GM12878 (cell line): ENCODE measurements at regions not wholly inside any gene's neighbourhood (a gene's known extent, or its start where the extent isn't known, plus 50 kb on each side); places are given as distances from the start of the nearest gene placed in this dataset.

Experiments
- ATAC-seq: fragments of 200-7000 bp; cut with Tn5 transposase; 3 replicates; pipeline ENCODE4 v1.9.1; 2020; ENCODE audit warnings: mild to moderate bottlenecking, moderate library complexity
- BruUV-seq: library from RNA; stranded (reverse); fragments of 400-500 nt; replicated peaks from 2 replicates; lab custom pipeline; 2021; lab: Mats Ljungman, UMichigan
- CTCF ChIA-PET: fragments of 300-600 bp; sonication (Branson Sonifier 250); formaldehyde crosslinking; extraction: SDS; loops from one replicate; lab custom pipeline; 2021; ENCODE audit warnings: inconsistent platforms; lab: Yijun Ruan, JAX
- POLR2A ChIA-PET: fragments of 350-600 bp; formaldehyde crosslinking; extraction: SDS; loops from one replicate; lab custom pipeline; 2021; ENCODE audit warnings: inconsistent platforms; lab: Charles Lee
- RAD21 ChIA-PET: fragments of 300-600 bp; sonication (Branson Sonifier 250); formaldehyde crosslinking; loops from one replicate; lab custom pipeline; 2023; ENCODE audit warnings: antibody characterized with exemption; ENCODE audit not compliant: unreplicated experiment; lab: Charles Lee
- SMC1A ChIA-PET: fragments of 300-600 bp; sonication (Branson Sonifier 250); formaldehyde crosslinking; loops from one replicate; lab custom pipeline; 2023; ENCODE audit not compliant: unreplicated experiment, uncharacterized antibody; lab: Charles Lee
- DNase-seq: peaks from one replicate; pipeline ENCODE4 v3.0.0-alpha.2; 2011; ENCODE audit warnings: low read depth, low spot score
- FAIRE-seq: peaks from 3 replicates; lab custom pipeline; 2011; peaks lifted over from hg19 to GRCh38; lab: Jason Lieb, UNC
- H2AFZ ChIP-seq: 2 replicates; pipeline ENCODE4 v1.6.0; 2011; ENCODE audit warnings: low read depth, low read length, control low read depth; ENCODE audit not compliant: control insufficient read depth
- H3K27ac ChIP-seq: 2 replicates; pipeline ENCODE4 v1.5.1; 2011; ENCODE audit warnings: control low read depth; ENCODE audit not compliant: control insufficient read depth, insufficient read depth
- H3K27me3 ChIP-seq, 2 experiments: replicated peaks in 1 of 2; 2 replicates each; pipeline versions ENCODE4 v1.6.0 to v1.6.1; 2011; ENCODE audit warnings: low read length in 1 of 2; ENCODE audit not compliant: control insufficient read depth in 2 of 2, insufficient read depth in 2 of 2
- H3K36me3 ChIP-seq, 2 experiments: 2 replicates each; pipeline ENCODE4 v1.5.1; 2011; ENCODE audit warnings: low read length in 1 of 2; ENCODE audit not compliant: control insufficient read depth in 2 of 2, insufficient read depth in 2 of 2
- H3K4me1 ChIP-seq: 2 replicates; pipeline ENCODE4 v1.6.1; 2011; ENCODE audit warnings: mild to moderate bottlenecking, low read length, moderate library complexity, mixed read lengths; ENCODE audit not compliant: control insufficient read depth, insufficient read depth
- H3K4me2 ChIP-seq: 2 replicates; pipeline ENCODE4 v1.6.0; 2011; ENCODE audit warnings: control low read depth; ENCODE audit not compliant: control insufficient read depth, insufficient read depth
- H3K4me3 ChIP-seq: fragments of 200-600 bp; sonication (generic); 2 replicates; pipeline ENCODE4 v1.5.1; 2016
- H3K79me2 ChIP-seq: 2 replicates; pipeline ENCODE4 v1.6.0; 2011; ENCODE audit warnings: low read length; ENCODE audit not compliant: control insufficient read depth, insufficient read depth
- H3K9ac ChIP-seq: 2 replicates; pipeline ENCODE4 v1.8.0; 2011; ENCODE audit warnings: low read length, control low read depth, mixed read lengths; ENCODE audit not compliant: control insufficient read depth, insufficient read depth
- H3K9me3 ChIP-seq: replicated peaks from 3 replicates; pipeline ENCODE4 v1.5.1; 2011; ENCODE audit warnings: mild to moderate bottlenecking, low read length; ENCODE audit not compliant: control insufficient read depth, insufficient read depth
- H4K20me1 ChIP-seq: 2 replicates; pipeline ENCODE4 v1.6.0; 2011; ENCODE audit not compliant: control insufficient read depth, insufficient read depth
- BRCA1 ChIP-seq: IDR thresholded peaks from 2 replicates; pipeline ENCODE4 v1.6.1; 2011; ENCODE audit warnings: low read depth, low read length, improper control_type of control experiment
- CREB1 ChIP-seq: IDR thresholded peaks from 2 replicates; pipeline ENCODE4 v1.6.1; 2012; ENCODE audit warnings: low read depth, mild to moderate bottlenecking, inconsistent platforms
- EGR1 ChIP-seq, 2 experiments: IDR thresholded peaks; 1 replicate in 1 of 2; 2 replicates in 1 of 2; pipeline ENCODE4 v1.6.1; 2011 to 2012; ENCODE audit warnings: low read depth in 2 of 2, low read length in 2 of 2, borderline replicate concordance in 1 of 2, mild to moderate bottlenecking in 1 of 2, moderate library complexity in 1 of 2
- HDAC2 ChIP-seq: fragments of 200-600 bp; sonication (generic); IDR thresholded peaks from 2 replicates; pipeline ENCODE4 v1.6.1; 2017
- HDGF ChIP-seq: fragments of 450-650 bp; IDR thresholded peaks from 2 replicates; pipeline ENCODE4 v1.6.1; 2016; ENCODE audit warnings: antibody characterized with exemption
- MEF2B ChIP-seq: fragments of 450-650 bp; IDR thresholded peaks from 2 replicates; pipeline ENCODE4 v1.6.1; 2018; ENCODE audit warnings: mild to moderate bottlenecking, moderate library complexity; ENCODE audit not compliant: partially characterized antibody, poor library complexity, severe bottlenecking
- RELA ChIP-seq: fragments of 450-650 bp; IDR thresholded peaks from 2 replicates; pipeline ENCODE4 v1.8.0; 2014; ENCODE audit warnings: borderline replicate concordance; ENCODE audit not compliant: partially characterized antibody
- RELB ChIP-seq: fragments of 450-650 bp; IDR thresholded peaks from 2 replicates; pipeline ENCODE4 v1.6.1; 2017; ENCODE audit warnings: low read depth, mild to moderate bottlenecking, moderate library complexity
- RFX5 ChIP-seq: IDR thresholded peaks from 2 replicates; pipeline ENCODE4 v1.6.1; 2011; ENCODE audit warnings: low read depth, low read length, improper control_type of control experiment
- SREBF1 ChIP-seq: IDR thresholded peaks from 2 replicates; pipeline ENCODE4 v1.6.1; 2012; ENCODE audit warnings: mild to moderate bottlenecking, low read length
- STAT3 ChIP-seq: IDR thresholded peaks from 2 replicates; pipeline ENCODE4 v1.6.1; 2011; ENCODE audit warnings: low read depth, low read length, improper control_type of control experiment
- TARDBP ChIP-seq: IDR thresholded peaks from 2 replicates; pipeline ENCODE4 v1.6.1; 2016; ENCODE audit warnings: borderline replicate concordance
- TCF12 ChIP-seq: IDR thresholded peaks from 2 replicates; pipeline ENCODE4 v1.6.1; 2011; ENCODE audit warnings: low read depth, mild to moderate bottlenecking, low read length
- USF2 ChIP-seq: IDR thresholded peaks from 2 replicates; pipeline ENCODE4 v1.6.1; 2011; ENCODE audit warnings: low read depth, low read length, improper control_type of control experiment, borderline replicate concordance
- ZZZ3 ChIP-seq: IDR thresholded peaks from 2 replicates; pipeline ENCODE4 v1.6.1; 2011; ENCODE audit warnings: low read depth; ENCODE audit not compliant: control insufficient read depth, insufficient read length
- WGBS: methylation state at CpG from one replicate; pipeline ENCODE4 v1.1.6; 2016; ENCODE audit warnings: low lambda C conversion rate; ENCODE audit not compliant: insufficient replicate concordance, insufficient coverage; ENCODE audit errors: missing lambda C conversion rate; 5-methylcytosine and 5-hydroxymethylcytosine counted together
- in situ Hi-C: fragments of 300-500 bp; cut with MboI; formaldehyde crosslinking; loops from 9 replicates; pipeline ENCODE4 v1.14.3; 2018; ENCODE audit warnings: mixed read lengths
- intact Hi-C: fragments of 100-400 bp; cut with micrococcal nuclease; formaldehyde crosslinking; loops from one replicate; pipeline ENCODE4 v1.14.2; 2022; ENCODE audit not compliant: unreplicated experiment
- TF ChIP-seq, protein P1 (sequence below): fragments of 450-650 bp; IDR thresholded peaks from 2 replicates; pipeline ENCODE4 v1.6.1; 2017; ENCODE audit warnings: mild to moderate bottlenecking

DNA sequence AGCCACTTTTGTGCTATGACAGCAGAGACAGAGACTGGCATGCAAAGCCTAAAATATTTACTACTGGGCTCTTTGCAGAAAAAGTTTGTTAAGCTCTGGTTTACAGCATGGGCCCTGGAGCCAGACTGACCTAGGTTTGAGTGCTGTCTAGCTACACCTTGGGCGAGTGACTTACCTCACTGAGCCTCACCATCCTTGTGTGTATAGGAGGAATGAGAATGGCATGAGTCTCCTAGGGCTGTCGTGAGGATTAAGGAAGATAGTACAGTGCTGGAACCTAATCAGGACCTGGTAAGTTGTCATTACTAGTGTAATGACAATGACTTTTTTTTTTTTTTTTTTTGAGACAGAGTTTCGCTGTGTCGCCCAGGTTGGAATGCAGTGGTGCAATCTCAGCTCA lies 65.2 kb downstream of the MSX2 start (continued):
- no peak for TF ChIP-seq TCF12
- TF ChIP-seq EGR1 (IDR thresholded peaks at IDR 0.05; ENCODE audit: borderline replicate concordance in 1 of 2, low read depth in 2 of 2, low read length in 2 of 2): no peak
- TF ChIP-seq, all 136 proteins: peak for 0

GRCh38 chr5:174785120-174785680 lies 60.8 kb downstream of the MSX2 start:
- WGBS: 34% methylated on average over 5 of the region's 5 CpGs
- BruUV-seq: no TSS peak
- H3K27me3 ChIP-seq: no peaks in the 10 kb centered on the region
- H3K9ac ChIP-seq: no peak overlapping the region
- H3K27ac ChIP-seq: no peak overlapping the region
- intact Hi-C loops: no loop called here
- no peaks in the 10 kb centered on the region for H3K9me3 ChIP-seq
- no peak overlapping the region for H3K4me3 ChIP-seq
- CTCF ChIA-PET: no interaction called here
- DNase-seq (no peak), ATAC-seq (no peak), FAIRE-seq (no peak)
- SMC1A ChIA-PET: no interaction called here
- H3K36me3 ChIP-seq: no peaks in the 10 kb centered on the region
- H3K79me2 ChIP-seq: no peaks in the 10 kb centered on the region
- POLR2A ChIA-PET: interaction anchor here (0.6 kb wide), 1 partner anchor 8 kb away, joined by 3 read pairs; no protein-coding TSS in a partner anchor
- in situ Hi-C loops: no loop called here
- no peak overlapping the region for H3K4me2 ChIP-seq
- H3K4me1 ChIP-seq: no peaks in the 10 kb centered on the region
- RAD21 ChIA-PET: no interaction called here
- no peaks in the 10 kb centered on the region for H4K20me1 ChIP-seq
- no peak overlapping the region for H2AFZ ChIP-seq
- TF ChIP-seq USF2: no peak
- TF ChIP-seq TARDBP: no peak
- TF ChIP-seq MEF2B: no peak
- TF ChIP-seq CREB1: no peak
- TF ChIP-seq SREBF1: no peak
- TF ChIP-seq, protein P1, sequence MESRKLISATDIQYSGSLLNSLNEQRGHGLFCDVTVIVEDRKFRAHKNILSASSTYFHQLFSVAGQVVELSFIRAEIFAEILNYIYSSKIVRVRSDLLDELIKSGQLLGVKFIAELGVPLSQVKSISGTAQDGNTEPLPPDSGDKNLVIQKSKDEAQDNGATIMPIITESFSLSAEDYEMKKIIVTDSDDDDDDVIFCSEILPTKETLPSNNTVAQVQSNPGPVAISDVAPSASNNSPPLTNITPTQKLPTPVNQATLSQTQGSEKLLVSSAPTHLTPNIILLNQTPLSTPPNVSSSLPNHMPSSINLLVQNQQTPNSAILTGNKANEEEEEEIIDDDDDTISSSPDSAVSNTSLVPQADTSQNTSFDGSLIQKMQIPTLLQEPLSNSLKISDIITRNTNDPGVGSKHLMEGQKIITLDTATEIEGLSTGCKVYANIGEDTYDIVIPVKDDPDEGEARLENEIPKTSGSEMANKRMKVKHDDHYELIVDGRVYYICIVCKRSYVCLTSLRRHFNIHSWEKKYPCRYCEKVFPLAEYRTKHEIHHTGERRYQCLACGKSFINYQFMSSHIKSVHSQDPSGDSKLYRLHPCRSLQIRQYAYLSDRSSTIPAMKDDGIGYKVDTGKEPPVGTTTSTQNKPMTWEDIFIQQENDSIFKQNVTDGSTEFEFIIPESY: no peak
- no peak for TF ChIP-seq STAT3
- TF ChIP-seq ZZZ3: no peak
- TF ChIP-seq RELA: no peak
- no peak for TF ChIP-seq HDAC2
- no peak for TF ChIP-seq BRCA1
- no peak for TF ChIP-seq HDGF
- TF ChIP-seq RFX5: no peak
- TF ChIP-seq RELB: no peak
